A549 (cell line): ENCODE measurements at regions not wholly inside any gene's neighbourhood (a gene's known extent, or its start where the extent isn't known, plus 50 kb on each side); places are given as distances from the start of the nearest gene placed in this dataset.

Experiments
- ATAC-seq, 2 experiments: fragments of 200-7000 bp in 1 of 2; fragments of >200 bp in 1 of 2; cut with Nextera tagmentation in 1 of 2; cut with Tn5 transposase in 1 of 2; 3 replicates each; pipeline versions ENCODE4 v1.8.0 to v1.9.1; 2018 to 2020; ENCODE audit warnings: mild to moderate bottlenecking in 1 of 2, moderate library complexity in 1 of 2
- CTCF ChIA-PET: fragments of 300-600 bp; sonication (Branson Sonifier 250); formaldehyde crosslinking; extraction: SDS; loops from one replicate; lab custom pipeline; 2021; ENCODE audit warnings: antibody characterized with exemption, inconsistent platforms; lab: Yijun Ruan, JAX
- POLR2A ChIA-PET: fragments of 350-600 bp; formaldehyde crosslinking; extraction: SDS; loops from one replicate; lab custom pipeline; 2021; ENCODE audit warnings: antibody characterized with exemption, inconsistent platforms; lab: Yijun Ruan, JAX
- DNase-seq, 2 experiments: peaks; one replicate each; pipeline versions ENCODE4 v3.0.0 to v3.0.0-alpha.2; 2011 to 2016; ENCODE audit warnings: low read depth in 1 of 2, low spot score in 1 of 2
- FAIRE-seq: peaks from 2 replicates; lab custom pipeline; 2011; peaks lifted over from hg19 to GRCh38; lab: Jason Lieb, UNC
- H3K27ac ChIP-seq, 2 experiments: fragments of >200 bp; sonication (Bioruptor Twin); formaldehyde crosslinking; 3 replicates each; pipeline ENCODE4 v1.5.1; 2016 to 2017
- H3K4me1 ChIP-seq: fragments of >200 bp; sonication (Bioruptor Twin); formaldehyde crosslinking; 3 replicates; pipeline ENCODE4 v1.6.1; 2016
- H3K4me2 ChIP-seq: fragments of >200 bp; sonication (Bioruptor Twin); formaldehyde crosslinking; 3 replicates; pipeline ENCODE4 v1.6.1; 2016
- H3K4me3 ChIP-seq: fragments of >200 bp; sonication (Bioruptor Twin); formaldehyde crosslinking; 3 replicates; pipeline ENCODE4 v1.5.1; 2016
- H3K9me3 ChIP-seq: fragments of >200 bp; sonication (Bioruptor Twin); formaldehyde crosslinking; 3 replicates; pipeline ENCODE4 v1.6.1; 2016
- BHLHE40 ChIP-seq: IDR thresholded peaks from 2 replicates; pipeline ENCODE4 v1.6.1; 2012; ENCODE audit warnings: low read depth, low read length, inconsistent platforms
- CBX2 ChIP-seq: fragments of 200-600 bp; sonication (generic); IDR thresholded peaks from 2 replicates; pipeline ENCODE4 v1.6.1; 2016; ENCODE audit warnings: low read depth, mild to moderate bottlenecking, borderline replicate concordance
- CBX8 ChIP-seq: fragments of 200-600 bp; sonication (generic); IDR thresholded peaks from 2 replicates; pipeline ENCODE4 v1.6.1; 2016
- CEBPB ChIP-seq, 2 experiments: fragments of >200 bp in 1 of 2; sonication (Bioruptor Twin) in 1 of 2; formaldehyde crosslinking in 1 of 2; IDR thresholded peaks; 2 replicates each; pipeline ENCODE4 v1.6.1; 2012 to 2016
- CHD2 ChIP-seq: fragments of 150-350 bp; IDR thresholded peaks from 2 replicates; pipeline ENCODE4 v1.6.1; 2014; ENCODE audit warnings: low read length; ENCODE audit not compliant: partially characterized antibody
- EHF ChIP-seq: fragments of 250-450 bp; sonication (Bioruptor Pico); IDR thresholded peaks from 2 replicates; pipeline ENCODE4 v1.5.0; 2020; ENCODE audit warnings: mild to moderate bottlenecking
- EHMT2 ChIP-seq: fragments of 200-600 bp; sonication (generic); IDR thresholded peaks from 2 replicates; pipeline ENCODE4 v1.6.1; 2016; ENCODE audit warnings: antibody characterized with exemption, low read depth, mild to moderate bottlenecking, moderate library complexity
- EP300 ChIP-seq, 2 experiments: fragments of >200 bp; sonication (Bioruptor Twin); formaldehyde crosslinking; IDR thresholded peaks; 2 replicates in 1 of 2; 3 replicates in 1 of 2; pipeline ENCODE4 v1.6.1; 2016 to 2017
- FOSL2 ChIP-seq, 2 experiments: fragments of 450-650 bp in 1 of 2; fragments of >200 bp in 1 of 2; sonication (Bioruptor Twin) in 1 of 2; formaldehyde crosslinking; IDR thresholded peaks; 2 replicates each; pipeline versions ENCODE4 v1.5.0 to v1.6.1; 2016 to 2020; ENCODE audit warnings: mild to moderate bottlenecking in 1 of 2, moderate library complexity in 1 of 2
- GATA3 ChIP-seq: IDR thresholded peaks from 2 replicates; pipeline ENCODE4 v1.6.1; 2012; ENCODE audit warnings: borderline replicate concordance
- HDAC2 ChIP-seq: fragments of 200-600 bp; sonication (generic); IDR thresholded peaks from 2 replicates; pipeline ENCODE4 v1.6.1; 2016
- HOXB13 ChIP-seq: fragments of 250-450 bp; sonication (Bioruptor Pico); IDR thresholded peaks from 2 replicates; pipeline ENCODE4 v1.5.0; 2020; ENCODE audit warnings: low read depth, mild to moderate bottlenecking, moderate library complexity
- HOXB5 ChIP-seq: fragments of 250-450 bp; sonication (Bioruptor Pico); IDR thresholded peaks from 2 replicates; pipeline ENCODE4 v1.5.0; 2020; ENCODE audit warnings: mild to moderate bottlenecking, moderate library complexity
- JUN ChIP-seq, 2 experiments: fragments of >200 bp; sonication (Bioruptor Twin); formaldehyde crosslinking; IDR thresholded peaks; 2 replicates in 1 of 2; 3 replicates in 1 of 2; pipeline ENCODE4 v1.6.1; 2016 to 2017
- KDM5A ChIP-seq: fragments of 200-600 bp; sonication (generic); IDR thresholded peaks from 2 replicates; pipeline ENCODE4 v1.6.1; 2016; ENCODE audit warnings: antibody characterized with exemption, mild to moderate bottlenecking
- MYC ChIP-seq: IDR thresholded peaks from 2 replicates; pipeline ENCODE4 v1.6.1; 2012; ENCODE audit warnings: mild to moderate bottlenecking, inconsistent platforms, low read length, improper control_type of control experiment, borderline replicate concordance
- NPAS2 ChIP-seq: fragments of 250-450 bp; sonication (Bioruptor Pico); IDR thresholded peaks from 2 replicates; pipeline ENCODE4 v1.8.0; 2022; ENCODE audit warnings: mild to moderate bottlenecking, moderate library complexity, borderline replicate concordance
- PHF8 ChIP-seq: fragments of 200-600 bp; sonication (generic); IDR thresholded peaks from 2 replicates; pipeline ENCODE4 v1.6.1; 2016; ENCODE audit warnings: low read depth, mild to moderate bottlenecking, antibody characterized with exemption, moderate library complexity, borderline replicate concordance
- POLR2AphosphoS2 ChIP-seq: conservative IDR thresholded peaks from 2 replicates; pipeline ENCODE4 v1.6.1; 2012; ENCODE audit warnings: low read length, improper control_type of control experiment, inconsistent platforms
- RAD21 ChIP-seq, 2 experiments: fragments of >200 bp in 1 of 2; sonication (Bioruptor Twin) in 1 of 2; formaldehyde crosslinking in 1 of 2; IDR thresholded peaks in 1 of 2; conservative IDR thresholded peaks in 1 of 2; 2 replicates in 1 of 2; 3 replicates in 1 of 2; pipeline ENCODE4 v1.6.1; 2012 to 2018; ENCODE audit warnings: inconsistent platforms in 1 of 2
- RNF2 ChIP-seq: fragments of 200-600 bp; sonication (generic); IDR thresholded peaks from 2 replicates; pipeline ENCODE4 v1.6.1; 2016; ENCODE audit warnings: low read depth, mild to moderate bottlenecking, antibody characterized with exemption, moderate library complexity, borderline replicate concordance
- SREBF2 ChIP-seq: fragments of 450-650 bp; IDR thresholded peaks from 2 replicates; pipeline ENCODE4 v1.6.1; 2014; ENCODE audit warnings: mild to moderate bottlenecking, moderate library complexity
- TFCP2L1 ChIP-seq: fragments of 250-450 bp; sonication (Bioruptor Pico); IDR thresholded peaks from 2 replicates; pipeline ENCODE4 v1.5.0; 2021; ENCODE audit warnings: mild to moderate bottlenecking
- TP53 ChIP-seq: fragments of 250-450 bp; sonication (Bioruptor Pico); IDR thresholded peaks from 2 replicates; pipeline ENCODE4 v1.5.0; 2021; ENCODE audit warnings: mild to moderate bottlenecking, moderate library complexity
- ZNF302 ChIP-seq: fragments of 250-450 bp; sonication (Bioruptor Pico); IDR thresholded peaks from 2 replicates; pipeline ENCODE4 v1.9.0; 2021; ENCODE audit warnings: inconsistent platforms, mild to moderate bottlenecking, moderate library complexity
- WGBS: methylation state at CpG from one replicate; pipeline ENCODE4 v1.1.6; 2017; ENCODE audit errors: missing lambda C conversion rate; 5-methylcytosine and 5-hydroxymethylcytosine counted together
- TF ChIP-seq, protein P1 (sequence below): fragments of >200 bp; sonication (Bioruptor Twin); formaldehyde crosslinking; IDR thresholded peaks from 3 replicates; pipeline ENCODE4 v1.5.1; 2016
- TF ChIP-seq, protein P2 (sequence below): fragments of 150-350 bp; IDR thresholded peaks from 2 replicates; pipeline ENCODE4 v1.6.1; 2014; ENCODE audit warnings: low read depth, mild to moderate bottlenecking, low read length
- TF ChIP-seq, protein P3 (sequence below): IDR thresholded peaks from 2 replicates; pipeline ENCODE4 v1.6.1; 2012
- TF ChIP-seq, protein P4 (sequence below): fragments of 450-650 bp; IDR thresholded peaks from 2 replicates; pipeline ENCODE4 v1.6.1; 2014; ENCODE audit warnings: antibody characterized with exemption

DNA sequence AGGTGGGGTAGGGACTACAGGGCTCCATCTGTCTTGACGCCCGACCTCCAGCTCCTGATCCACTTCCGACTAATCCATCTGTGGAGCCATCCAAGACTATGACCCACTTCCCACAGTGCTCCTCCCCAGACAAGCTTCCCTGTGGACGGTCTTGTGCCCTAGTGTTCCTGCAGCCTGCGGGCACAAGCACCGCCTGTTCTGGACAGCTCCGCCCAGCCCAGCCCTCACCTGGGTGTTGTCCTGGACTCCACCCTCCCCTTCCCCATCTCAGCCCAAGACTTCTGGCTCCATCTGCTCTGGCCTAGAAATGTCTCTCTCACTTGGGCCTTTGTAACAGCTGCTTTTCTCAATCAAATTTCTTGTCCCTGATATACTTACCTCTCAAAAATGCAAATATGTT, 102.0 kb downstream of the MAFB start:
- TF ChIP-seq, protein P1, sequence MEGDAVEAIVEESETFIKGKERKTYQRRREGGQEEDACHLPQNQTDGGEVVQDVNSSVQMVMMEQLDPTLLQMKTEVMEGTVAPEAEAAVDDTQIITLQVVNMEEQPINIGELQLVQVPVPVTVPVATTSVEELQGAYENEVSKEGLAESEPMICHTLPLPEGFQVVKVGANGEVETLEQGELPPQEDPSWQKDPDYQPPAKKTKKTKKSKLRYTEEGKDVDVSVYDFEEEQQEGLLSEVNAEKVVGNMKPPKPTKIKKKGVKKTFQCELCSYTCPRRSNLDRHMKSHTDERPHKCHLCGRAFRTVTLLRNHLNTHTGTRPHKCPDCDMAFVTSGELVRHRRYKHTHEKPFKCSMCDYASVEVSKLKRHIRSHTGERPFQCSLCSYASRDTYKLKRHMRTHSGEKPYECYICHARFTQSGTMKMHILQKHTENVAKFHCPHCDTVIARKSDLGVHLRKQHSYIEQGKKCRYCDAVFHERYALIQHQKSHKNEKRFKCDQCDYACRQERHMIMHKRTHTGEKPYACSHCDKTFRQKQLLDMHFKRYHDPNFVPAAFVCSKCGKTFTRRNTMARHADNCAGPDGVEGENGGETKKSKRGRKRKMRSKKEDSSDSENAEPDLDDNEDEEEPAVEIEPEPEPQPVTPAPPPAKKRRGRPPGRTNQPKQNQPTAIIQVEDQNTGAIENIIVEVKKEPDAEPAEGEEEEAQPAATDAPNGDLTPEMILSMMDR: no peak
- no peak for TF ChIP-seq PHF8
- no peak for TF ChIP-seq HDAC2
- no peak for TF ChIP-seq CHD2
- no peak for TF ChIP-seq POLR2AphosphoS2
- TF ChIP-seq NPAS2 (CRISPR knock-in tag): no peak
- no peak for TF ChIP-seq RAD21 (conservative IDR thresholded peaks at IDR 0.05 in 1 of 2, IDR thresholded peaks at IDR 0.05 in 1 of 2)
- no peak for TF ChIP-seq EHMT2
- TF ChIP-seq, protein P2, sequence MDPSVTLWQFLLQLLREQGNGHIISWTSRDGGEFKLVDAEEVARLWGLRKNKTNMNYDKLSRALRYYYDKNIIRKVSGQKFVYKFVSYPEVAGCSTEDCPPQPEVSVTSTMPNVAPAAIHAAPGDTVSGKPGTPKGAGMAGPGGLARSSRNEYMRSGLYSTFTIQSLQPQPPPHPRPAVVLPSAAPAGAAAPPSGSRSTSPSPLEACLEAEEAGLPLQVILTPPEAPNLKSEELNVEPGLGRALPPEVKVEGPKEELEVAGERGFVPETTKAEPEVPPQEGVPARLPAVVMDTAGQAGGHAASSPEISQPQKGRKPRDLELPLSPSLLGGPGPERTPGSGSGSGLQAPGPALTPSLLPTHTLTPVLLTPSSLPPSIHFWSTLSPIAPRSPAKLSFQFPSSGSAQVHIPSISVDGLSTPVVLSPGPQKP: no peak
- TF ChIP-seq EHF (CRISPR knock-in tag): no peak
- TF ChIP-seq KDM5A: no peak
- TF ChIP-seq GATA3: no peak
- no peak for TF ChIP-seq BHLHE40
- TF ChIP-seq CEBPB (IDR thresholded peaks at IDR 0.05): no peak
- no peak for TF ChIP-seq HOXB13 (CRISPR knock-in tag)
- no peak for TF ChIP-seq TFCP2L1 (CRISPR knock-in tag)
- no peak for TF ChIP-seq CBX8
- Histone ChIP-seq H3K4me1 (no peaks in the 10 kb centered on the region), H3K27ac (no peak overlapping the region), H3K9me3 (no peaks in the 10 kb centered on the region), H3K4me2 (no peak overlapping the region), H3K4me3 (no peak overlapping the region)
- POLR2A ChIA-PET: no interaction called here
- DNase-seq (no peak), FAIRE-seq (no peak), ATAC-seq (no peak)
- WGBS: 21% methylated on average over 7 of the region's 7 CpGs
- CTCF ChIA-PET: interaction anchor here (0.6 to 0.7 kb wide), 2 partner anchors 9 to 209 kb away, joined by 3 to 4 read pairs; no protein-coding TSS in a partner anchor

DNA sequence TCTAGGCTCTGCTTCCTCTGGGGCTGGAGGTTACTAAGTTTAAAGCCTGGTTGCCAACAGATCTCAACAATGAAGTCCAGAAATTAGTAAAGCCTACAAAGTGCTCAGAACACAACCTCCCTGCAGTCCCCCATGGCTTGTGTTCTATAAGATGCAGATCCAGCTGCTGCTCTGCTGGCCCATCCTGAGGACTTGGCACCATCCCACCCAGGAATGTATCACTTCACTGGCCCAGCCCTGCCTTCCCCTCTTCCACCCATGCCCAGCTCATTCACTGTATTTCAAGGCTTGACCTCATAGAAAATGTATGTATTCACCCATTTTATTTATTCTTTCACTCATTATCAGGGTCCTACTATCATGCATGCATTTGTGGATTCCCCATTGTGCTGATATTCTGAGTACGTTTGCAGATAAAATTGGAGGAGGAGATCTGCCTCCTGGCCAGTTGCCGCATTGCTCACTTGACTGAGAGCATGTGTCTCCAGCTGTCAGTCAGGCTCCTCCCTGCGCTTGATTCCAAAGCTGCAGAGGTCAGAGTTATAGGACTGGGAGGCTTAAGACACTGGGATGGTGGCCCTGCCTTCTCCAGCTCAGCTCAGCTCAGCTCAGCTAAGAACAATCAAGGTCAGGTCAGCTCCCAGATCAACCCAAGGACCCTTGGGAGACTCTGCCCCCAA, 104.8 kb downstream of the MAFB start:
- POLR2A ChIA-PET: no interaction called here
- WGBS: 33% methylated on average over 2 of the region's 3 CpGs

DNA sequence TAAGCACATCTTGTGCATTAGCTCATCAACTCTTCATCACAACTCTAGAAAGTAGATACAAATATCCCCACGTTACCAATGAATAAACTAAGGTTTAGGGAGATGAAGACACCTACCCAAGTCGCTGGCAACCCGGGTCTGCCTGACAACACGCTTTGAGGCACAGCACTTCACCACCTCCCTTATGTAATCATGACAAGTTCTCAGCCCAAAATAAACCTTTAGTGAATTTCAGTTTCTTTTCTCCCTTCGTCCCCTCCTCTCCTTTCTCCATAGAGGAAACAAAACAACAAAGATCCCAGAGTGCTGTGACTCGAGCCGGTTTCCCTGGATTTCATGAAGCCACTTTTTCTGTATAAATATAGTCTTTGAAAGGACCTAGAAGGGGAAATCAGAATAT, 105.4 kb downstream of the MAFB start:
- Histone ChIP-seq H3K4me2 (no peak overlapping the region), H3K4me1 (no peaks in the 10 kb centered on the region), H3K4me3 (no peak overlapping the region), H3K27ac (no peak overlapping the region), H3K9me3 (no peaks in the 10 kb centered on the region)
- WGBS: 2% methylated on average over 7 of the region's 7 CpGs
- POLR2A ChIA-PET: no interaction called here
- ATAC-seq (no peak), DNase-seq (no peak), FAIRE-seq (no peak)
- CTCF ChIA-PET: no interaction called here
- TF ChIP-seq JUN (IDR thresholded peaks at IDR 0.05) (no peak), TP53 (CRISPR knock-in tag) (no peak), SREBF2 (no peak), ZNF302 (CRISPR knock-in tag) (no peak), CBX2 (no peak), HOXB5 (CRISPR knock-in tag) (no peak), MYC (no peak), CHD2 (no peak), FOSL2 (IDR thresholded peaks at IDR 0.05) (no peak), FOSL2 (CRISPR knock-in tag; IDR thresholded peaks at IDR 0.05) (no peak), RAD21 (conservative IDR thresholded peaks at IDR 0.05 in 1 of 2, IDR thresholded peaks at IDR 0.05 in 1 of 2) (no peak)
- TF ChIP-seq, protein P3, sequence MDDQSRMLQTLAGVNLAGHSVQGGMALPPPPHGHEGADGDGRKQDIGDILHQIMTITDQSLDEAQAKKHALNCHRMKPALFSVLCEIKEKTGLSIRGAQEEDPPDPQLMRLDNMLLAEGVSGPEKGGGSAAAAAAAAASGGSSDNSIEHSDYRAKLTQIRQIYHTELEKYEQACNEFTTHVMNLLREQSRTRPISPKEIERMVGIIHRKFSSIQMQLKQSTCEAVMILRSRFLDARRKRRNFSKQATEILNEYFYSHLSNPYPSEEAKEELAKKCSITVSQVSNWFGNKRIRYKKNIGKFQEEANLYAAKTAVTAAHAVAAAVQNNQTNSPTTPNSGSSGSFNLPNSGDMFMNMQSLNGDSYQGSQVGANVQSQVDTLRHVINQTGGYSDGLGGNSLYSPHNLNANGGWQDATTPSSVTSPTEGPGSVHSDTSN: no peak
- TF ChIP-seq, protein P4, sequence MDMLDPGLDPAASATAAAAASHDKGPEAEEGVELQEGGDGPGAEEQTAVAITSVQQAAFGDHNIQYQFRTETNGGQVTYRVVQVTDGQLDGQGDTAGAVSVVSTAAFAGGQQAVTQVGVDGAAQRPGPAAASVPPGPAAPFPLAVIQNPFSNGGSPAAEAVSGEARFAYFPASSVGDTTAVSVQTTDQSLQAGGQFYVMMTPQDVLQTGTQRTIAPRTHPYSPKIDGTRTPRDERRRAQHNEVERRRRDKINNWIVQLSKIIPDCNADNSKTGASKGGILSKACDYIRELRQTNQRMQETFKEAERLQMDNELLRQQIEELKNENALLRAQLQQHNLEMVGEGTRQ: no peak

More for the DNA sequence above, 104.8 kb downstream of the MAFB start:
- no peaks in the 10 kb centered on the region for H3K4me1 ChIP-seq
- ATAC-seq (no peak), DNase-seq (no peak)
- no peak overlapping the region for H3K4me3 ChIP-seq
- no peak for TF ChIP-seq HOXB13 (CRISPR knock-in tag)
- TF ChIP-seq EP300 (IDR thresholded peaks at IDR 0.05): no peak
- no peak for TF ChIP-seq RNF2
- TF ChIP-seq, protein P3: no peak
- TF ChIP-seq, all 56 proteins: peak for 0
- H3K4me2 ChIP-seq: no peak overlapping the region
- no peaks in the 10 kb centered on the region for H3K9me3 ChIP-seq
- no peak for FAIRE-seq
- no peak overlapping the region for H3K27ac ChIP-seq
- CTCF ChIA-PET: no interaction called here
